ENCODE measurements at regions not wholly inside any gene's neighbourhood (a gene's known extent, or its start where the extent isn't known, plus 50 kb on each side); places are given as distances from the start of the nearest gene placed in this dataset.

- no peak for DNase-seq
Observed at GRCh38 chr16:50864386-50864785, 122.5 kb downstream of the CYLD start.

GRCh38 chr16:50863644-50864144 lies 121.8 kb downstream of the CYLD start:
- no peak for DNase-seq

GRCh38 chr16:50862818-50863643 lies 121.1 kb downstream of the CYLD start:
- DNase-seq, result no peak

- DNase-seq, result no peak
Observed at GRCh38 chr16:50861970-50862411, 120.1 kb downstream of the CYLD start.

- no peak for DNase-seq
Observed at GRCh38 chr16:50861451-50861850, 119.6 kb downstream of the CYLD start.

GRCh38 chr16:50859628-50860360 lies 117.9 kb downstream of the CYLD start:
- no peak for DNase-seq

GRCh38 chr16:50858877-50859627 lies 117.2 kb downstream of the CYLD start:
- no peak for DNase-seq

- no peak for DNase-seq
Observed at GRCh38 chr16:50858376-50858775, 116.5 kb downstream of the CYLD start.

- no peak for DNase-seq
Observed at GRCh38 chr16:50857881-50858280, 116.0 kb downstream of the CYLD start.

GRCh38 chr16:50856991-50857390 lies 115.1 kb downstream of the CYLD start:
- no peak for DNase-seq

GRCh38 chr16:50853329-50853728 lies 111.4 kb downstream of the CYLD start:
- no peak for DNase-seq
